Thoracic aorta (tissue), 2 donors: ENCODE measurements at regions not wholly inside any gene's neighbourhood (a gene's known extent, or its start where the extent isn't known, plus 50 kb on each side); places are given as distances from the start of the nearest gene placed in this dataset.
"Not testable (repeated sequence)": the region's sequence is repeated elsewhere in the genome, so short reads cannot be mapped to it uniquely, and the experiment has no call there.

Source experiments
- ATAC-seq: fragments of 150-250 bp; one replicate; pipeline ENCODE4 v1.8.0; 2017; ENCODE audit warnings: low read depth; ENCODE audit not compliant: insufficient number of reproducible peaks, low FRiP score
- DNase-seq: peaks from one replicate; pipeline ENCODE4 v3.0.0-alpha.2; 2020; ENCODE audit warnings: low spot score
- H3K27ac ChIP-seq, 2 donors: fragments of 200-600 bp; sonication (generic); 1 replicate in 1 of 2; 2 replicates in 1 of 2; pipeline ENCODE4 v1.5.1; 2016; ENCODE audit warnings: mild to moderate bottlenecking in 2 of 2, moderate library complexity in 2 of 2
- H3K27me3 ChIP-seq: fragments of 200-600 bp; sonication (generic); replicated peaks from 2 replicates; pipeline ENCODE4 v1.6.0; 2016; ENCODE audit warnings: mild to moderate bottlenecking; ENCODE audit not compliant: insufficient read depth
- H3K36me3 ChIP-seq: fragments of 200-600 bp; sonication (generic); one replicate; pipeline ENCODE4 v1.5.1; 2016
- H3K4me1 ChIP-seq, 2 donors: fragments of 200-600 bp; sonication (generic); 1 replicate in 1 of 2; 2 replicates in 1 of 2; pipeline versions ENCODE4 v1.5.1 to v1.6.0; 2016; ENCODE audit warnings: low read depth in 2 of 2, mild to moderate bottlenecking in 1 of 2; ENCODE audit not compliant: control insufficient read depth in 1 of 2
- H3K4me3 ChIP-seq: fragments of 200-600 bp; sonication (generic); 2 replicates; pipeline ENCODE4 v1.5.1; 2016; ENCODE audit warnings: mild to moderate bottlenecking
- H3K9me3 ChIP-seq: fragments of 200-600 bp; sonication (generic); 2 replicates; pipeline ENCODE4 v1.5.1; 2016
- CTCF ChIP-seq: fragments of 200-600 bp; sonication (generic); IDR thresholded peaks from one replicate; pipeline ENCODE4 v1.5.1; 2019; ENCODE audit warnings: antibody characterized with exemption

- H3K4me3 ChIP-seq: no peak overlapping the region
- ATAC-seq: no peak
- TF ChIP-seq CTCF: no peak
- DNase-seq: no peak
- no peaks in the 10 kb centered on the region for H3K4me1 ChIP-seq
- H3K9me3 ChIP-seq: no peaks in the 10 kb centered on the region
- no peaks in the 10 kb centered on the region for H3K27me3 ChIP-seq
- H3K27ac ChIP-seq: no peak overlapping the region
- no peaks in the 10 kb centered on the region for H3K36me3 ChIP-seq
Observed at GRCh38 chr10:64426745-64427144, 905.5 kb downstream of the REEP3 start.

- Histone ChIP-seq H3K9me3 (no peaks in the 10 kb centered on the region), H3K27ac (no peak overlapping the region), H3K4me1 (no peaks in the 10 kb centered on the region), H3K36me3 (no peaks in the 10 kb centered on the region), H3K27me3 (no peaks in the 10 kb centered on the region), H3K4me3 (no peak overlapping the region)
- no peak for TF ChIP-seq CTCF
- ATAC-seq (no peak), DNase-seq (no peak)
Observed at GRCh38 chr10:64430690-64431323, 909.6 kb downstream of the REEP3 start.

GRCh38 chr10:64441872-64442271 lies 920.7 kb downstream of the REEP3 start:
- H3K4me1 ChIP-seq, ATAC-seq, H3K27ac ChIP-seq, H3K27me3 ChIP-seq, H3K9me3 ChIP-seq, H3K36me3 ChIP-seq, H3K4me3 ChIP-seq, DNase-seq: not testable (repeated sequence)

DNA sequence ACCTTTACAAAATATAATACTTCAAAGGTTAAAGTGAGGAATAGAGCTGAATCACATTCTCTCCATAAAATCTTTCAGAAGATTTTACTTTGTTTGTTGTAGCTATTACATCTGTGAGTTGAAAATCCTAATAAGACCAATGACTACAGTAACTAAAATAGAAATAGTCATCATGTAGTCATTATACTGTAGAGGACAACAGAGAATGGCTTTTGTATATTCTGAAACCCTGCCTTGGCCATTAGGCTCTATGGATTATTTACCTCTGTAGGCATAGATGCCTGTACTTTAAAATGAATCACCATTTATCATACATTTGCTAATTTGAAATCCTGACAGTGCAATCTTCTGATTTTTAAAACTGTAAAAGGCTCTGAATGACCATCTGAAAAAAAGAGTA lies 923.0 kb downstream of the REEP3 start:
- no peaks in the 10 kb centered on the region for H3K27me3 ChIP-seq
- no peak for DNase-seq
- ATAC-seq: no peak
- no peak overlapping the region for H3K4me3 ChIP-seq
- no peaks in the 10 kb centered on the region for H3K4me1 ChIP-seq
- no peaks in the 10 kb centered on the region for H3K36me3 ChIP-seq
- no peaks in the 10 kb centered on the region for H3K9me3 ChIP-seq
- no peak overlapping the region for H3K27ac ChIP-seq
- no peak for TF ChIP-seq CTCF

DNA sequence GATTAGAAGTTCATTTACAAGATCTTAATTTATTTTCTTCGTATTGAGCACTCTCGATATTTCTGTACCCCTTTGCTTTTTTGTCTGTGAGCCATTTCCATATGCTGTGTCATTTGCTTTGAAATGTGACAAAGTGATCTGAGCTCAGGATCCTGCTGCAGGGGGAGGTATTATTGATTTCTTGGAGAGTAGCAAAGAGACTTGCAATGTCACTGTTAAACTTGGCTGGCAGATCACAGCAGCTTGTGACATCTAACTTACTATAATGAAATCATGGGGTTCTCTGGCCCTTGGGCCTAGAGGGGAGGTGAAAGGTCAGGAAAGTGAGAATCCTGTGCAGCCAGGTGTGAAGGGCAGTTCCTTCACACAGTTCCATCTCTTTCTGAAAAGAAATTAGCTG lies 923.4 kb downstream of the REEP3 start:
- ATAC-seq (no peak), DNase-seq (no peak)
- TF ChIP-seq CTCF: no peak
- Histone ChIP-seq H3K4me3 (no peak overlapping the region), H3K4me1 (no peaks in the 10 kb centered on the region), H3K27me3 (no peaks in the 10 kb centered on the region), H3K27ac (no peak overlapping the region), H3K9me3 (no peaks in the 10 kb centered on the region), H3K36me3 (no peaks in the 10 kb centered on the region)

DNA sequence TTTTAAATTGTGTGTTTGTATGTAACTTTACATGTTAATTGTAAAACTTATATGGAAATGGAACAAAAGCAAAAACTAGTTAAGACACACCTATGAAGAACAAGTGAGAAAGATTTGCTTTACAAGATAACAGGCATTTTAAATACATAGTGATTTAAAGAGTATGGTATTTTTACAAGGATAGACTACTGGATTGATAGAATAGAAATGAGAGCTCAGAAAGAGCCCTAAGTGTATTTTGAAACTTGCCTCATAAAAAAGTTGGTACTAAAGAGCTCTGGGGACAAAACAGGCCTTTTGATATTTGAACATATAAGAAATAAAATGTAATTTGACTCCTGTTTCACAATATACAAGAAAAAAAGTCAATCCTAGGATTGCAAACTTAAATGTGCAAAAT lies 928.4 kb downstream of the REEP3 start:
- Histone ChIP-seq H3K36me3 (no peaks in the 10 kb centered on the region), H3K9me3 (no peaks in the 10 kb centered on the region), H3K4me1 (no peaks in the 10 kb centered on the region), H3K4me3 (no peak overlapping the region), H3K27me3 (no peaks in the 10 kb centered on the region), H3K27ac (no peak overlapping the region)
- ATAC-seq (no peak), DNase-seq (no peak)
- no peak for TF ChIP-seq CTCF
